ENCODE measurements at regions not wholly inside any gene's neighbourhood (a gene's known extent, or its start where the extent isn't known, plus 50 kb on each side); places are given as distances from the start of the nearest gene placed in this dataset.
"Not testable (repeated sequence)": the region's sequence is repeated elsewhere in the genome, so short reads cannot be mapped to it uniquely, and the experiment has no call there.

DNA sequence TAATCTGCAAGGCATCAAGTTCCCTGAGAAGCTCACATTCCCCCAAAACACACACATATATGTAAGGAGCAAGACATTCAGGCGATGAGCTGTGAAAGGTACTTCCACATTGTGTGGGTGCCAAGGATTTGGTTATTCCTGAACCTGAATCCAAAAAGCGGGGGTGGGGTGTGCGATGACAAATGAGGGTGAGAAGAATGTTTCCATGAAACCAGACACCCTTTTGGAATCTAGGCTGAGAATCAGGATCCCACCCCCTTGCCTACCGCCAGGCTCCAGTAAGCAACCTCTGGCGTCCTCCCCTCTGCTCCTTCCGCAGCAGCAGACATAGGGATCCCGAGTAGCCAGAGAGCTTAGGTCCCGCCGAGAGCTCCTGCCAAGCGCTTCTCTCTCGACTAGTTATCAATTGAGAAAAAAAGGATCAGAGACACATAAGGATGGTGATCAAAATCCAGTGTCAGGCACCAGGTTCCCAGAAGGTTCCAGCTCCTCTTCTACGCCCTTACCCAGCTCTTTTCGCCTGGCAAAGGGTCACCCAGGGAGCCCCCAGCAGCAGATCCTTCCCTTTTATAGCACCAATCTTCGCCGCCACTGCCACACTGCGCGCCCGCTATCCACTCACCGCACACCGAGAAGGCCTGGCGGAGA, 191.1 kb downstream of the USP22 start:
- DNase-seq, result not testable (repeated sequence)

DNA sequence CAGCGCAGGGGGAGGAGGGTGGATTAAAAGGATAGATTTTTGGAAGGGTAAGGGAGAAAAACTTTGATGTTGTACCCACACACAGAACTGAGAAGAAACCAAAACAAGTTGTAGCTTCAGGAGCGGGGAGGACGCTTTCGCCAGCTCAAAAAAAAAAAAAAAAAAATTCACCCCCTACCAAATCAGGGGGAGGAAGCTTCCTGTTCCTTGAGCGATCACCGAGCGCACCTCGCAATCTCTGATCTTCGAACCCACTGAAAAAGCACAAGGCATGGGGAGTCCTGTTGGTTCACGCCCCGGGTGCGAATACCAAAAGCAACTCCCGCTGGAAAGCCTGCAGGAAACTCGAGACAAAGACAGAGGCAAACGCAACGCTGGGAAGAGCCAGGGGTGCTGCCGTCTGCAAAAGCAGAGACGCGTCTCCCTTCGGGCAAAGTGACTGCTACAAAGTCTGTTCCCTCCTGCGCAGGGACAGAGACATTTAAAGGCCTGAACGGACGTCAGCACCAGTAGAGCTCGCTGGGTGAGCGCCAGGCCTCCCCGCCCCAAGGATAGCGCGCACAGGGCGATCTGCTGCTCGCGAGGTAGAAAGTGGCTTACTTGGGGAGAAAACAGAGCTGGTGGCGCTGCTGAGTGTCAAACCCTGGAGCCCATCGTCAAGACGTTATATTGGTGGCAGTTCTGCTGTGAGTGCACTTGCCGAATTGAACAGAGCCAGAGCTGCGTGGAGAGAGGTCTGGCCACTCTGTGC, 190.4 kb downstream of the USP22 start:
- no peak for DNase-seq

DNA sequence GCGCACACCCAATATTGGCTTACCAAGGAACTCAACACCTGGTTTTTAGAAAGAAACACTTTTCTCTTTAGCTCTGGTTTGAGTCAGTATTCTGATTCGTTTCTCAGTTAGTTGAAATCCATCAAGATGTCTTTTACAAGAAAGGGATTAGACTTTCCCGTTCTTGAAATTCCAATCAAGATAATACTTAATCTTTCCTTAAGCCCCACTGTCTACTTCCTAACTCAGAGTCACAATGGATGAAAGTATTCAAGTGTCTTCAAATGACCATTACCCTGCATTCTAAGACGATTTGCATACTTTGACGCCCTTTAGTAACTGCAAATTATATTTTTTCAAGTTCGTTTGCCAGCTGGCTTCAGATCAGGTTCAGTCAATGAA, 189.8 kb downstream of the USP22 start:
- no peak for DNase-seq

DNA sequence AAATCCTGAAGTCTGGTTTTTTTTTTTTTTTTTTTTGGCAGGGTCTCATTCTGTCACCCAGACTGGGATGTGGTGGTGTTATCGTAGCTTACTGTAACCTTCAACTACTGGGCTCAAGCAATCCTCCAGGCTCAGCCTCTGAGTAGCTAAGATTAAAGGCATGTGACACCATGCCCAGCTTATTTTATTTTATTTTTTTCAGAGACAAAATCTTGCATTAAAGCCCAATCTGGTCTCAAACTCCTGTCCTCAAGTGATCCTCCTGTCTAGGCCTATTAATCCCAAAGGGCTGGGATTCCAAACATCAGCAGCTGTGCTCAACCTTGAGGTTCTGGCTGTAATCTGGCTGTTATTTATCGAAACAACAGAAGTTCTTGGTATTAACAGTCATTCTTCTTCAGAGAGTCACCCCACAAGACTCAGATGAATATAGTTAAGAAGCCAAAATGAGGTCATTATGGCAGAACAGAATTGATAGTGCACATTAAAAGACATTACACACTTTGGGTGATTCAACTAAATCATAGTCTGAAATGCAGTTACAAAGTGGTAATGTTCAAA, 186.8 kb downstream of the USP22 start:
- not testable (repeated sequence) for DNase-seq

DNA sequence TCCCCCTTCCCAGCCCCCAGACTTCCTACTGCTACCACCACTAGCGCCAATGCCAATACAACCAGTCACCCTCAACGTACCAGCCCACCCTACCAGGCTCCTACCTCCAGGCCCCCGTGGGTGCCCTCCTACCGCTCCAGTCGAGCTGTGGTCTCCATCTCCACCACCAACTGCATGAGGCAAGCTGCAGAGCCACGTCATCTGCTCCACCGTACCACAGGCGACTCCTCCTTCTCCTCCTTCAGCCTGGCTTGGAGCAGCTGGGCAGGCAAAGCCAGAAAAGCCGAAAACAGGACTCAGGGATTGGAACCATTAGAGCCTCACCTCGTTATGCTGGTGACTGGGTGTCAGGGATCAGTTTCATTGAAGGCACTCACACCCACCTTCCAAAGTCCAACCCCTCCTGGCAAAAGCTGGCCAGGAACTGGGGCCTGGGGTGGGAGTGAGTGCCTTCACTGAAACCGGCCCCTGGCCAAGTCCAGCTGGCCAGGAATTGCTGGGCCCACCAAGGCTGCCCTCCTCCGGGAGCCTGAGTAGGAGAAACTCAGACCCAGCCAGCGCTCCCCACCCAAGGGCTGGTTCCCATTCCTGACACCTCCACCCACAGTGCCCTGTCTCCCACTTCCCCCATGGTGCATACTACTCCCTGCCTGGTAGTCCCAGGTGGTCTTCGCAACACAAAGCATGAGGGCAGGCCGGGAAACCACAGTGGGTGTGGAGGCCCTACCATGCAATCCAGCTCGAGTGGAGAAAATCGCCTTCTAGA, 176.2 kb downstream of the USP22 start:
- DNase-seq, result not testable (repeated sequence)

DNA sequence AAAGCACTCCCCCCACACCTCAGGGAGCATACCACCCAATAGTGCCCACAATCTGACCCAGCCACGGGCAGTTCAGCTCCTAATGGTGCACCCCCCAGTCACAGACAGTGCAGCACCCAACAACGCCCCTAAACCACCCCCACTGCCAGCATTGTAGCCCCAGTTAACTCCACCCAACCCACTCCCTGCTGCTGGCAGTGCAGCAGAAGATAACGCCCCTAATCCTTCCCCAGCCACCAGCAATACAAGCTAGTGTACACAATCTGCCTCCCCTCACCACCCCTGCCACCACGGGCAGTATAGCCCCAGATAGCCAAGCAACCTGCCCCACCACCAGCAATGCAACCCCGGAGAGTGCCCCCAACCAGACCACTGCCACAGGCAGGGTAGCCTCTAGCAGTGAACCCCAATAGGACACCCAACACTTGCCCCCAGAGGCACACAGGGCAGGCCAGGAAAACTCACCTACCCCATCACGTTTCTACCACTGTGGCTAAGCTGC, 175.3 kb downstream of the USP22 start:
- DNase-seq, result not testable (repeated sequence)

DNA sequence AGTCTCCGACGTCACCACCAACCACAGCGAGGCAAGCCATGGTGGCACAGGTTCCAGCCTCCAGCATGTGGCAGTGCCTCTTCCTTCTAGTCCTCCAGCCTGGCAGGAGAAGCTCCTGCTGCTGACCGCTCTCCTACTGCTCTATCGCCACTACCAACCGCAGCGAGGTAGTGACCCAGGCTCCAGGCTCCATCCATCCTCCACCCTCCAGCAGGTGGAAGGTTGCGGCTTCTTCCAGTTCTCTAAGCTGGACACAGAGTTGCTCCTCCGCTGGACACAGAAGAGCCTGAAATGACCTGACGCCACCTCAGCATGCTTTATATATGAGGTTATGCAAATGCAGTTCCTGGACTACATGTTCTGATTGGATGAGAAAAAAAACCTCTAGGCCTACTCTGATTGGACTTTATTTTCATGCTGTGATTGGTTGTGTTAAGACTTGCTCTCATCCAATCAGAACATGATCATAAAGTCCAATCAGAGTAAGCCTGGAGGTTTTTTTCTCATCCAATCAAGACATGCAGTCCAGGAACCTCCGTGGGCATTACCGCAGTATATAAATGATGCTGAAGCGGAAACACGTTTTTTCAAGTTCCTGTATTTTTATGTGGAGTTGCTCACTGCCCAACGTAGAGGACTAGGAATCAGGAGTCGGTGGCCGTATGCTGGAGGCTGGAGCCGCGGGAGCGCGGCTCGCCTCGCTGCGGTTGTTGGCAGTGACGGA, 174.7 kb downstream of the USP22 start:
- not testable (repeated sequence) for DNase-seq

DNA sequence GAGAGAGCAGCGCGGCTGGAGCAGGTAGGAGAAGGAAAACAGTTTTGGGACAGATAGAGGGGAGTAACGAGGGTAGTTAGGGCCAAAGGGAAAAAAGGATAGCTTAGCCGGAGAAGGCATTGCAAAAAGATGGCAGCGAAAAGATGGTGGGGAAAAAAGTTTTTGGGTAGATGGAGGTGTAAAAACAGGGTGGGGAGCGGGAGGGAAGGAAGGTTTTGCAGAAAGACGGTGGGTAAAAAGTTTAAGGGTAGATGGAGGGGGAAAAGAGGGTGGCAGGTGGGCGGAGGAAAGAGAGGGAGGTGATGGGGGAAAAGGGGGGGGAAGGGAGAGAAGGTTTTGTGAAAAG, 174.2 kb downstream of the USP22 start:
- DNase-seq, result not testable (repeated sequence)

DNA sequence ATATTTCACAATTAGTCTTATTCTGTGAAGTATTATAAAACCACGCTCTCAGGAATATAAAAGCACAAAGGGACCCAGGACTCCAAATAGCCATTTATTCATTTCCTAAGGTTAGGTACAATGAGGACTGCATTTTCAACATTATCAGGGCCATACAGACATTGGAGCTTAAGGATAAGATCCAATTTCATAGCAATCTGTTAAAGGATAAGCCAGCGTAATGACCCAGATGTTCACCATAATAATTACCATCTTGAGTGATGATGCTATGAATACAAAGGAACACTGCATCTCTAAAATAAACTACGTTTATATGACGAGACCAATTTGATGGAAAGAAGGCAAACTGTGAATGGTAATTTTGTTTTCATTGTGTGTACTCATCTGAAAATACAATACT, 169.6 kb downstream of the USP22 start:
- not testable (repeated sequence) for DNase-seq

DNA sequence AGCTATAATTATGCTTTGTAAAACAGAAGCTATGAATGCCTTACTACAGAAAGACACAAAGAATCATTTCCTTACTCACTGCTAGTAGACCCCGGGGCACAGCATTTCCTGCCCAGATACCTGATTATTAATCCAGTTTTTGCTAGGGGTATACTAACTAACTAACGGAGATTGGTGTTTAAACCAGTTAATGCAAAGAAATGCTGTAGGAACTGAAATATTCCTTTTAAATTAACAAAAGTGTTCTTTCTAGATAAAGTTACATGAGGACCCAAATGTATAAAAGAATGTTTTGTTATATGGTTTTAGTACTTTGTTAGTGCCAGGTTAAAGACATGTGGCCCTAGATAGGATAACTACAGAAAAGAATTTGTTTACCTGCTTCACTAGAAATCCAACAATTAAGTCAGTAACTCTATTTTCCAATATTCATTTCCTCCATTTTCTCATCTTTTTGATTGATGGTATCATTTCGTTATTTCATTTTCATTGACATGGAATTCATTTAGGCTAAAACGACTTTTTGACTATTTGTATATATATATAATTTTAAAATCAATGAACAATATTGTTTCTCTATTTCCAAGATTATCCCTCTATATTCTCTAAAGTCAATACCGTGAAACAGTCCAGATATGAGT, 169.0 kb downstream of the USP22 start:
- not testable (repeated sequence) for DNase-seq

DNA sequence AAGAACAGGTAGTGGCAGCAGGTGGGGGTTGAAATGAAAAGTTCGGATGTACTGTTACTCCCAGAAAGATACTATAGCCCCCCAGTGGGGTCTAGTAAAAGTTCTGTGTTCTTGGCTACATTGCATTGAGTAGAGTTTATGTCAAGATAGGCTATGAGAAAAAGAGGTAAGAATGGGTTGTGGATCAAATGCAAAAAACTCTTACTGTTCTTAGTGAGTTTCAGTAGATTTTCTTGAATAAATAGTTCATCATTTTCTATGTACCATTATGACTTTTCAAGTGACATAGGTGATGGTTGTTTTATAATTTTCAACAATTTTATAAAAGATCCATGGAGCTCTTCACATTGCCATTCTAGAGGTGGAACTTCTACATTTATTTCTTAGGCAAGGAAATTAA, 165.4 kb downstream of the USP22 start:
- not testable (repeated sequence) for DNase-seq

DNA sequence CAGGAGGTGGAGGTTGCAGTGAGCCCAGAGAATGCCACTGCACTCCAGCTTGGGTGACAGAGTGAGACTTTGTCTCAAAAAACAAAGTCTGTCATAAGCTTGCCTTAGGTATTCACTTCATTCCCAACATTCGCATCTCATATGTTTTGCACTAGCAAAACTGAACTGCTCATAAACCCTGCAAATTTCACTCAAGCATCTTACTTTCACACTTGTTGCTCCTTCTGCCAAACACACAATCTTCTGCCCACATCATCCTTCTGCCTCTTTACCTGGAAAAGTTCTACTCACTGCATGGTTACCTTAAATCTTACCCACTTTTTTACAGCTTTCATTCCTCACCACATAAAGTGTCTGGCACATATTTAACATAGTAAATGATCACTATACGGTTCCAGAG, 152.5 kb downstream of the USP22 start:
- no peak for DNase-seq

DNA sequence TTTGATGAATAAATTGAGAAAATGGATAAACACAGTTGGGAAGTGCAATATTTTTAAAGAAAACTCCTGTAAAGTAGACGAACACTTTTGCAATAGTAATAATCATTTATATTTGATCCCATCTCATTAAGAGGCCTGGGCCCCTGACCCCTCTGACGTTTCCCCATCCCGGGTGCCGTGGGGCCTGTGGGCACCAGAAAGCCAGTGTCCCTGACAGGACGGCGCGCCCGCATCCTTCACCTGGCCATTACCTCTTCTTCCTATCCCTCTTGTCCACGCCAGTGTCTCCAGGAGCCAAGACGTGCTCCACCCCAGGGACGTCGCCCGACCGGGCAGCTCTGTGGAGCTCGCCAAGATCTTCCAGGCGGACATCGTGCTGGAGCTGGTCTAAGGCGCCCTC, 147.4 kb downstream of the USP22 start:
- not testable (repeated sequence) for DNase-seq

DNA sequence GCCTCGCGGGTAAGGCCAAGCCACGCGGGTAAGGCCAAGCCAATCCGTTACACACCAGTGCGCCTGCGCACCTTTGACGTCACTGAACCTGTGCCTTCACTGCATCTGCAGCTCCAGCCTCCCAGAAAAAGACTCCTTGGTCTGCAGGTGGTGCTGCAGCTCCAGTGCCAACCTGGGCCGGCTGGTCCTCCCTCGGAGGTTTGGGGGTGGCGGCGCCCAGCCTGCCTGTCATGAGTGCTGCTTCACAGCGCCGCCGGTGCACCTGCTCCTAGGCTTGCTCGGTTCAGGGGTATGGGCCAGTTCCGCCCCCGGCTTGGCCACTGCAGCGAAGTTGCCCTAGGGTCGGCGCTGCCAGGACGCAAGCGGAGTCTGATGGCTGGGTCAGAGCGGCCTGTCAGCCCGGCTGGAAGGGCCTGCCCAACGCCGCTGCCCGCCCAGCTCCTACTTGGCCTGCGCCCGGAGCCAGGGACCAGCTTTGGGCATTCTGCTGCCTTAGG, 146.6 kb downstream of the USP22 start:
- DNase-seq, result peak; percentile 84

DNA sequence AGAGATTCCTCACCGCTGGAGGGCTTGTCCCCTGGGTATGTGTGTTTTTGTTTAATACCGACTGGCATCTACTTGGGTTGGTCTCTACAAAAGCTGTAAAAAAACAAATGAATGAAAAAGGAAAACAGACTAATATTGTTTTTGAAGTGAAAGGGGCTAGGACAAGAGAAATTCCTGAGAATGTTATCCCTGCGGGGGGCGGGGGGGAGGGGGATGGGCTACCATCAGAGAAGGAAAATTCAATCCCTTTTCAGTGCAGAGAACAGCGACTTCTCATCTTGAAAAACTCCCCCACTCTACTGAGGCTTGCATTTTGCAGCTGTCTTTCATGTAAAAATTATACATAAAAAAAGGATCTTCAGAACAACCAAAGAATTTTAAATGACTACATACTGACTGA, 144.1 kb downstream of the USP22 start:
- DNase-seq, result not testable (repeated sequence)

DNA sequence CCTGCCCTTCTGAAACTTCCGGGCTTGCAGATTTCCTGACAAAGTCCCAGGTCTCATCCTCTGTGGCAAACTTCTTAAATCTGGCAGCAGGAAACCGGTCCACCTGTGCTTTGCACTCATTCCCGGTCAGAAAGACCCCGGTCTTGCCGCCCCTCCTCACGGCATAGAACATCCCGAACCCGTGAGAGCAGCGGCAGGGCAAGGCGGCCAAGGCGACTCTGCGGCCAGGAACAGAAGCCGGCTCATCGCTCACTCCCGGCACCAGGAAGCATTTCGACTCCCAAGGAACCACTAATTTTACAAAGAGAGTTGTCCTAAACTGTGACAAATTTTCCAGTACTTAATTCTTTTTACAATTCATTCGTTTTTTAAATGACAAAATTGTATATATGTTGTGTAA, 140.3 kb downstream of the USP22 start:
- not testable (repeated sequence) for DNase-seq

DNA sequence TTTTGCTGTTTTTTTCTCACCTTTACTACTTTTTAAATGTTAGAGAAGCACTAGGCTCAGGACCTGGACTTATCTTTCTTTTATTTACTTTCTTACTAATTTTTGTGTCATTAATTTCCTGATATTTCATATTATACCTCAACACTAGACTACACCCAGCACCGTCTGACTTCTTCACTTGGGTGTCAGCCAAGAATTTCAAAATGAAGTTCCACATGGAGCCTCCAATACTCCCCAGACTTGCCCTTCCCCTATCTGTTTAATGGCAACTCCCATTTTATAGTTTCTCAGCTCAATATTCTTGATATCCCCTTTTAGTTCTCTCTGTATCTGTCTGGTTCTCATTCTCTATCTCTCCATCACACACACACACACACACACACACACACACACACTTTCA, 139.3 kb downstream of the USP22 start:
- DNase-seq, result not testable (repeated sequence)

DNA sequence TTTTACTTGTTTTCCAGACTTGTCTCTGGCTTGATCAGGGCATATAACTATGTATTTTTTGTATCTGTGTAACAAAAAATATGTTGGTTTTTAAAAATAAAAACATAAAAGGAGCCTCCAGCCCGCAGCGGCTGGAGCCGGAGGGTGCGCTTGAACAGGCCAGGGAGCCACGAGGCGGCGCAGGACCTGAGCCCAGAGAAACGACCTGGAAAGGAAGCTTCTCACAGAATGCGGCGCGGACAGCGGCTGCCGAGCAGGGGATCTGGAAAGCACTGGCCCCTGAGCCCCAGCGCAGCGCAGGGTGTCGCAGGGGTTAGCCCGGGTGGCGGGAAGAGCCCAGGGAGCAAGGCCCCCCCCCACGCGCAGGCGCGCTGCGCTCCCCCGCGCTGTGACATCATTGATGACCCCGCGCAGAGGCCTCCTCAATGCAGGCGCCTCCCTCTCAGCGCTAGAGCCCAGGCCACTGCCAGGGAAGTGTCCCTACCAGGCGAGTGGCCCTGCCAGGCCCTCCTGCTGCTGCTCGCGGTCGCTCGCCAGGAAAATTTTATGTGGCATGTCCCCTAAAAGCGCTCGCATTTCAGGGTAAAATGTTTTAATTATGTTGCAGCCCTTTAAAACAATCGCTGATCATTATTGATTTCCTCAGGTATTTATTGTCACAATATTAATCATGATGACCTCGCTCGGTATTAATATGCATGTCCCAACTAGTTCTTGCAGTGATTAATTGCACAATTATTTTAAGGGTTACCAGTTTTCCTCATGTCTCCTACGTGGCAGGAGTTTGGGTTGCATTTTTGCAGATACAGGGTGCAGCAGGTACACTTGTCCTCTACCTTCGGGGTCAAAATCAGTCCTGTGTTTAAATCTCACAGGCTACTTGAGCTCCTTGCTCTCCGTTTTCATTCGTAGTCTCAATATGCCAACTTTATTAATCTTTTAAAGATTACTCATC, 134.2 kb downstream of the USP22 start:
- peak; percentile 40 for DNase-seq

DNA sequence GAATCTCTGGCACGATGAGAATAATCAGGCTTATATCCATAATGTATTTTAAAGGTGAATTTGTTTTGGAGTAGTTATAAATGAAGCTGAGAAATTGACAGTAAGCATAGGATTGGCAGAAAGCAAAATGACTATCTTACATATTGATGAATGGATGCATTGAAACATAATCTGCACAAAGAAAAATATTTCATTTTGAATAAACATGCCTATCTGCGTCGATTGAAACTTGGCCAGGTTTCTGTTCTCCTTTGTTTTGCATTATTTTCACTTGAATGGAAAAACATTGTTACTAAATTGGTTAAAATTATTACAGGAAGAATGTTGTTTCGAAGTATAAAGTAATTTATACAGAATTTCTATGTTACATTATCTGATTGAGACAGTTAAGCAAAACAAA, 128.2 kb downstream of the USP22 start:
- no peak for DNase-seq

DNA sequence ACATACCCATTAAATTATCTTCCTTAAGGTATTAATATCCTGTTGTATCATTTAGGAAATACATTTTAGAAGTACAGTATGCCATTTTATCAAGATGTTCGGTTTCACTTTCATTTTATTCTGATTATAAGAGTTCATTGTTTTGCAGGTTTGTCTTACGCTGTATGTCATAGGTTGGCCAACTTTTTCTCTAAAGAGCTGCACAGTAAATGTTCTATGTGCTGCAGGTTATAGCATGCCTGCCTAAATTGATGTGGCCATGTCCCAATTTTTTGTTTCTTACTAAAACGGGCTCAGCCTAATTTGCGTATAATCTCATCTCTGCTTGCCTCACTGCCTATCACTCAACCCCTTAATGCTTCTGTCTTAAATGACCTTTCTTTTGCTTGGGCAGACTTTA, 126.4 kb downstream of the USP22 start:
- DNase-seq, result no peak
